ENCODE measurements at regions not wholly inside any gene's neighbourhood (a gene's known extent, or its start where the extent isn't known, plus 50 kb on each side); places are given as distances from the start of the nearest gene placed in this dataset.

DNA sequence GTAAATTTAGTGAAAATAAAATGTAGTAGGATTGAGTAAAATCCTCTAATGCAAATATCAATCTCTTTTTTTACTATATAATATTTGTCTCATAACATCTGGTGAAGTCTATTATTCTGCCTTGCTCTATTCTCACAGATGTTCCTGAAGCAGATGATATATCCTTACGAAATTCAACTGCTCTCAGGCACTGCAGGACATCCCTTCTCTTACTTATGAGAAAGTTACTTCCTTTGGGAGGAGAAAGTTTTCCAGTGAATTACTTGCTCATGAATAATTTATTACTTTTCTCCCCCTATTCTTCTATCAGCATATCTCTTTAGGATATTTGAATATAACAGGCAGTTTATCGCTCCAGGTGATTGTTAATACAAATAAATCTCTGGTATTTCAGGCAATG lies 75.6 kb upstream of the AGA start:
- ChIA-PET POLR2A (no interaction called here), SMC1A (ENCODE audit: uncharacterized antibody, unreplicated experiment) (no interaction called here), RAD21 (ENCODE audit: unreplicated experiment) (no interaction called here), CTCF (no interaction called here)
- Histone ChIP-seq H3K9me3 (replicated peaks; ENCODE audit: control insufficient read depth, insufficient read depth, low read length) (no peaks in the 10 kb centered on the region), H2AFZ (ENCODE audit: control insufficient read depth, low read depth, low read length) (no peak overlapping the region), H3K36me3 (ENCODE audit: control insufficient read depth in 2 of 2, insufficient read depth in 2 of 2, low read length in 1 of 2) (no peaks in the 10 kb centered on the region), H3K27me3 (replicated peaks in 1 of 2; ENCODE audit: control insufficient read depth in 2 of 2, insufficient read depth in 2 of 2, low read length in 1 of 2) (no peaks in the 10 kb centered on the region), H3K27ac (ENCODE audit: control insufficient read depth, insufficient read depth) (no peak overlapping the region), H3K4me3 (no peak overlapping the region), H3K4me1 (ENCODE audit: control insufficient read depth, insufficient read depth, low read length) (no peaks in the 10 kb centered on the region), H3K9ac (ENCODE audit: control insufficient read depth, insufficient read depth, low read length) (no peak overlapping the region), H4K20me1 (ENCODE audit: control insufficient read depth, insufficient read depth) (no peaks in the 10 kb centered on the region), H3K79me2 (ENCODE audit: control insufficient read depth, insufficient read depth, low read length) (no peaks in the 10 kb centered on the region), H3K4me2 (ENCODE audit: control insufficient read depth, insufficient read depth) (no peak overlapping the region)
- DNase-seq (ENCODE audit: low read depth, low spot score) (no peak), FAIRE-seq (no peak), ATAC-seq (no peak)
- intact Hi-C loops (cut with micrococcal nuclease; ENCODE audit: unreplicated experiment) (no loop called here), in situ Hi-C loops (cut with MboI) (no loop called here)
- TF ChIP-seq NFYB (IDR thresholded peaks at IDR 0.05; ENCODE audit: insufficient read depth, low read depth, low read length) (no peak), YBX1 (IDR thresholded peaks at IDR 0.05) (no peak), POLR2AphosphoS5 (IDR thresholded peaks at IDR 0.05; ENCODE audit: low read length) (no peak), TBL1XR1 (IDR thresholded peaks at IDR 0.05; ENCODE audit: low read depth, low read length) (no peak), LARP7 (IDR thresholded peaks at IDR 0.05) (no peak), SPI1 (IDR thresholded peaks at IDR 0.05; ENCODE audit: borderline replicate concordance, insufficient read depth, low read depth, low read length) (no peak), POLR2A (IDR thresholded peaks at IDR 0.05; ENCODE audit: low read depth, low read length) (no peak), BCL11A (IDR thresholded peaks at IDR 0.05; ENCODE audit: low read depth, low read length) (no peak), ETV6 (conservative IDR thresholded peaks at IDR 0.05 in 1 of 2, IDR thresholded peaks at IDR 0.05 in 1 of 2; ENCODE audit: borderline replicate concordance in 1 of 2, low read depth in 1 of 2) (no peak), RCOR1 (conservative IDR thresholded peaks at IDR 0.05; ENCODE audit: low read depth, low read length) (no peak)
- TF ChIP-seq, protein P1, sequence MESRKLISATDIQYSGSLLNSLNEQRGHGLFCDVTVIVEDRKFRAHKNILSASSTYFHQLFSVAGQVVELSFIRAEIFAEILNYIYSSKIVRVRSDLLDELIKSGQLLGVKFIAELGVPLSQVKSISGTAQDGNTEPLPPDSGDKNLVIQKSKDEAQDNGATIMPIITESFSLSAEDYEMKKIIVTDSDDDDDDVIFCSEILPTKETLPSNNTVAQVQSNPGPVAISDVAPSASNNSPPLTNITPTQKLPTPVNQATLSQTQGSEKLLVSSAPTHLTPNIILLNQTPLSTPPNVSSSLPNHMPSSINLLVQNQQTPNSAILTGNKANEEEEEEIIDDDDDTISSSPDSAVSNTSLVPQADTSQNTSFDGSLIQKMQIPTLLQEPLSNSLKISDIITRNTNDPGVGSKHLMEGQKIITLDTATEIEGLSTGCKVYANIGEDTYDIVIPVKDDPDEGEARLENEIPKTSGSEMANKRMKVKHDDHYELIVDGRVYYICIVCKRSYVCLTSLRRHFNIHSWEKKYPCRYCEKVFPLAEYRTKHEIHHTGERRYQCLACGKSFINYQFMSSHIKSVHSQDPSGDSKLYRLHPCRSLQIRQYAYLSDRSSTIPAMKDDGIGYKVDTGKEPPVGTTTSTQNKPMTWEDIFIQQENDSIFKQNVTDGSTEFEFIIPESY (IDR thresholded peaks at IDR 0.05): no peak
- TF ChIP-seq, protein P2, sequence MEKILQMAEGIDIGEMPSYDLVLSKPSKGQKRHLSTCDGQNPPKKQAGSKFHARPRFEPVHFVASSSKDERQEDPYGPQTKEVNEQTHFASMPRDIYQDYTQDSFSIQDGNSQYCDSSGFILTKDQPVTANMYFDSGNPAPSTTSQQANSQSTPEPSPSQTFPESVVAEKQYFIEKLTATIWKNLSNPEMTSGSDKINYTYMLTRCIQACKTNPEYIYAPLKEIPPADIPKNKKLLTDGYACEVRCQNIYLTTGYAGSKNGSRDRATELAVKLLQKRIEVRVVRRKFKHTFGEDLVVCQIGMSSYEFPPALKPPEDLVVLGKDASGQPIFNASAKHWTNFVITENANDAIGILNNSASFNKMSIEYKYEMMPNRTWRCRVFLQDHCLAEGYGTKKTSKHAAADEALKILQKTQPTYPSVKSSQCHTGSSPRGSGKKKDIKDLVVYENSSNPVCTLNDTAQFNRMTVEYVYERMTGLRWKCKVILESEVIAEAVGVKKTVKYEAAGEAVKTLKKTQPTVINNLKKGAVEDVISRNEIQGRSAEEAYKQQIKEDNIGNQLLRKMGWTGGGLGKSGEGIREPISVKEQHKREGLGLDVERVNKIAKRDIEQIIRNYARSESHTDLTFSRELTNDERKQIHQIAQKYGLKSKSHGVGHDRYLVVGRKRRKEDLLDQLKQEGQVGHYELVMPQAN (conservative IDR thresholded peaks at IDR 0.05): no peak
- TF ChIP-seq, protein P3, sequence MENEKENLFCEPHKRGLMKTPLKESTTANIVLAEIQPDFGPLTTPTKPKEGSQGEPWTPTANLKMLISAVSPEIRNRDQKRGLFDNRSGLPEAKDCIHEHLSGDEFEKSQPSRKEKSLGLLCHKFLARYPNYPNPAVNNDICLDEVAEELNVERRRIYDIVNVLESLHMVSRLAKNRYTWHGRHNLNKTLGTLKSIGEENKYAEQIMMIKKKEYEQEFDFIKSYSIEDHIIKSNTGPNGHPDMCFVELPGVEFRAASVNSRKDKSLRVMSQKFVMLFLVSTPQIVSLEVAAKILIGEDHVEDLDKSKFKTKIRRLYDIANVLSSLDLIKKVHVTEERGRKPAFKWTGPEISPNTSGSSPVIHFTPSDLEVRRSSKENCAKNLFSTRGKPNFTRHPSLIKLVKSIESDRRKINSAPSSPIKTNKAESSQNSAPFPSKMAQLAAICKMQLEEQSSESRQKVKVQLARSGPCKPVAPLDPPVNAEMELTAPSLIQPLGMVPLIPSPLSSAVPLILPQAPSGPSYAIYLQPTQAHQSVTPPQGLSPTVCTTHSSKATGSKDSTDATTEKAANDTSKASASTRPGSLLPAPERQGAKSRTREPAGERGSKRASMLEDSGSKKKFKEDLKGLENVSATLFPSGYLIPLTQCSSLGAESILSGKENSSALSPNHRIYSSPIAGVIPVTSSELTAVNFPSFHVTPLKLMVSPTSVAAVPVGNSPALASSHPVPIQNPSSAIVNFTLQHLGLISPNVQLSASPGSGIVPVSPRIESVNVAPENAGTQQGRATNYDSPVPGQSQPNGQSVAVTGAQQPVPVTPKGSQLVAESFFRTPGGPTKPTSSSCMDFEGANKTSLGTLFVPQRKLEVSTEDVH (IDR thresholded peaks at IDR 0.05; ENCODE audit: low read depth, partially characterized antibody): no peak
- BruUV-seq (replicated peaks): no TSS peak
- 29% methylated on average over 2 of the region's 2 CpGs for WGBS (ENCODE audit: insufficient coverage, insufficient replicate concordance, low lambda C conversion rate, missing lambda C conversion rate)

All from GM12878 (cell line).